ENCODE measurements at regions not wholly inside any gene's neighbourhood (a gene's known extent, or its start where the extent isn't known, plus 50 kb on each side); places are given as distances from the start of the nearest gene placed in this dataset.

- TF ChIP-seq, protein P1, sequence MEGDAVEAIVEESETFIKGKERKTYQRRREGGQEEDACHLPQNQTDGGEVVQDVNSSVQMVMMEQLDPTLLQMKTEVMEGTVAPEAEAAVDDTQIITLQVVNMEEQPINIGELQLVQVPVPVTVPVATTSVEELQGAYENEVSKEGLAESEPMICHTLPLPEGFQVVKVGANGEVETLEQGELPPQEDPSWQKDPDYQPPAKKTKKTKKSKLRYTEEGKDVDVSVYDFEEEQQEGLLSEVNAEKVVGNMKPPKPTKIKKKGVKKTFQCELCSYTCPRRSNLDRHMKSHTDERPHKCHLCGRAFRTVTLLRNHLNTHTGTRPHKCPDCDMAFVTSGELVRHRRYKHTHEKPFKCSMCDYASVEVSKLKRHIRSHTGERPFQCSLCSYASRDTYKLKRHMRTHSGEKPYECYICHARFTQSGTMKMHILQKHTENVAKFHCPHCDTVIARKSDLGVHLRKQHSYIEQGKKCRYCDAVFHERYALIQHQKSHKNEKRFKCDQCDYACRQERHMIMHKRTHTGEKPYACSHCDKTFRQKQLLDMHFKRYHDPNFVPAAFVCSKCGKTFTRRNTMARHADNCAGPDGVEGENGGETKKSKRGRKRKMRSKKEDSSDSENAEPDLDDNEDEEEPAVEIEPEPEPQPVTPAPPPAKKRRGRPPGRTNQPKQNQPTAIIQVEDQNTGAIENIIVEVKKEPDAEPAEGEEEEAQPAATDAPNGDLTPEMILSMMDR (conservative IDR thresholded peaks at IDR 0.05; ENCODE audit: low read length) = no peak
- TF ChIP-seq EZH2phosphoT487 (IDR thresholded peaks at IDR 0.05; ENCODE audit: borderline replicate concordance, low read depth, low read length) = no peak
These were observed 104.2 kb downstream of the HSPH1 start for GRCh38 chr13:31057403-31058033.
